Neural cell (in vitro differentiated cells): ENCODE measurements at regions not wholly inside any gene's neighbourhood (a gene's known extent, or its start where the extent isn't known, plus 50 kb on each side); places are given as distances from the start of the nearest gene placed in this dataset.

Experiments
- H2AFZ ChIP-seq: fragments of 200-600, 300-800 bp; sonication (generic), shearing (Covaris generic); 2 replicates; pipeline ENCODE4 v1.6.0; 2014; ENCODE audit warnings: low read depth, mild to moderate bottlenecking, antibody characterized with exemption, low read length, moderate library complexity
- H3F3A ChIP-seq: fragments of 200-600 bp; shearing (Covaris generic); 2 replicates; pipeline ENCODE4 v1.6.1; 2016; ENCODE audit warnings: mild to moderate bottlenecking, moderate library complexity, mixed read lengths, antibody characterized with exemption, low read length; ENCODE audit not compliant: insufficient read depth, poor library complexity, severe bottlenecking
- H3K27ac ChIP-seq: fragments of 200-600, 300-800 bp; sonication (generic), shearing (Covaris generic); 2 replicates; pipeline ENCODE4 v1.5.1; 2014; ENCODE audit warnings: mild to moderate bottlenecking, low read length, moderate library complexity
- H3K27me3 ChIP-seq: fragments of 300-800, 200-600 bp; sonication (generic), shearing (Covaris generic); 2 replicates; pipeline ENCODE4 v1.6.0; 2014; ENCODE audit warnings: mild to moderate bottlenecking, low read depth, low read length, moderate library complexity; ENCODE audit not compliant: insufficient read depth
- H3K36me3 ChIP-seq: fragments of 300-800, 200-600 bp; sonication (generic), shearing (Covaris generic); 2 replicates; pipeline ENCODE4 v1.5.1; 2014; ENCODE audit warnings: mild to moderate bottlenecking, antibody characterized with exemption, low read length, moderate library complexity; ENCODE audit not compliant: insufficient read depth
- H3K4me2 ChIP-seq: fragments of 300-800, 200-600 bp; sonication (generic), shearing (Covaris generic); 2 replicates; pipeline ENCODE4 v1.6.0; 2014; ENCODE audit warnings: mild to moderate bottlenecking, low read length
- H3K4me3 ChIP-seq: fragments of 300-800, 200-600 bp; sonication (generic), shearing (Covaris generic); 2 replicates; pipeline ENCODE4 v1.5.1; 2014; ENCODE audit warnings: mild to moderate bottlenecking, low read length, moderate library complexity
- H3K79me2 ChIP-seq: fragments of 200-600 bp; shearing (Covaris generic); replicated peaks from 2 replicates; pipeline ENCODE4 v1.6.0; 2014; ENCODE audit warnings: mild to moderate bottlenecking, low read length, moderate library complexity; ENCODE audit not compliant: insufficient read depth
- H3K9ac ChIP-seq: fragments of 300-800, 200-600 bp; sonication (generic), shearing (Covaris generic); 2 replicates; pipeline ENCODE4 v1.6.1; 2016; ENCODE audit warnings: mild to moderate bottlenecking, low read length, mixed read lengths
- H3K9me2 ChIP-seq: fragments of 200-600 bp; shearing (Covaris generic); 2 replicates; pipeline ENCODE4 v1.6.1; 2016; ENCODE audit warnings: mild to moderate bottlenecking, low read length, mixed read lengths; ENCODE audit not compliant: insufficient read depth
- H3K9me3 ChIP-seq: fragments of 200-600, 300-800 bp; sonication (generic), shearing (Covaris generic); 2 replicates; pipeline ENCODE4 v1.6.1; 2016; ENCODE audit warnings: mild to moderate bottlenecking, mixed run types, low read length, moderate library complexity, mixed read lengths
- H4K20me1 ChIP-seq: fragments of 200-600 bp; shearing (Covaris generic); 2 replicates; pipeline ENCODE4 v1.6.1; 2016; ENCODE audit warnings: mild to moderate bottlenecking, mixed run types; ENCODE audit not compliant: insufficient read depth
- CTCF ChIP-seq: fragments of 450-650 bp; IDR thresholded peaks from 2 replicates; pipeline ENCODE4 v1.5.1; 2014; ENCODE audit warnings: antibody characterized with exemption, mild to moderate bottlenecking, moderate library complexity; ENCODE audit not compliant: poor library complexity, severe bottlenecking
- EP300 ChIP-seq: fragments of 450-650 bp; conservative IDR thresholded peaks from 2 replicates; pipeline ENCODE4 v1.6.1; 2014; ENCODE audit warnings: antibody characterized with exemption, mild to moderate bottlenecking, moderate library complexity; ENCODE audit not compliant: poor library complexity, severe bottlenecking
- EZH2 ChIP-seq: fragments of 200-600, 300-800 bp; shearing (Covaris generic), sonication (generic); IDR thresholded peaks from 2 replicates; pipeline ENCODE4 v1.6.1; 2014; ENCODE audit warnings: antibody characterized with exemption, low read length, borderline replicate concordance, mild to moderate bottlenecking; ENCODE audit not compliant: insufficient read depth, poor library complexity, severe bottlenecking
- MXI1 ChIP-seq: fragments of 450-650 bp; conservative IDR thresholded peaks from 2 replicates; pipeline ENCODE4 v1.6.1; 2014; ENCODE audit warnings: antibody characterized with exemption, mild to moderate bottlenecking; ENCODE audit not compliant: poor library complexity, severe bottlenecking
- POLR2AphosphoS5 ChIP-seq: IDR thresholded peaks from 2 replicates; pipeline ENCODE4 v1.6.1; 2012
- RAD21 ChIP-seq: fragments of 450-650 bp; conservative IDR thresholded peaks from 2 replicates; pipeline ENCODE4 v1.6.1; 2014; ENCODE audit warnings: antibody characterized with exemption, mild to moderate bottlenecking, moderate library complexity
- SMC3 ChIP-seq: fragments of 450-650 bp; conservative IDR thresholded peaks from 2 replicates; pipeline ENCODE4 v1.6.1; 2014; ENCODE audit warnings: antibody characterized with exemption, mild to moderate bottlenecking, moderate library complexity; ENCODE audit not compliant: poor library complexity

GRCh38 chr9:28678097-28678496, 1104.8 kb upstream of the C9orf72 start:
- H3F3A ChIP-seq, result no peaks in the 10 kb centered on the region
- H3K36me3 ChIP-seq, result no peaks in the 10 kb centered on the region
- H4K20me1 ChIP-seq, result no peaks in the 10 kb centered on the region
- no peak overlapping the region for H3K9ac ChIP-seq
- no peaks in the 10 kb centered on the region for H3K9me2 ChIP-seq
- no peak overlapping the region for H3K4me2 ChIP-seq
- H3K27ac ChIP-seq, result no peak overlapping the region
- no peaks in the 10 kb centered on the region for H3K79me2 ChIP-seq
- H3K9me3 ChIP-seq, result no peaks in the 10 kb centered on the region
- no peak overlapping the region for H3K4me3 ChIP-seq
- no peak overlapping the region for H2AFZ ChIP-seq
- H3K27me3 ChIP-seq, result no peaks in the 10 kb centered on the region
- TF ChIP-seq SMC3, result no peak

DNA sequence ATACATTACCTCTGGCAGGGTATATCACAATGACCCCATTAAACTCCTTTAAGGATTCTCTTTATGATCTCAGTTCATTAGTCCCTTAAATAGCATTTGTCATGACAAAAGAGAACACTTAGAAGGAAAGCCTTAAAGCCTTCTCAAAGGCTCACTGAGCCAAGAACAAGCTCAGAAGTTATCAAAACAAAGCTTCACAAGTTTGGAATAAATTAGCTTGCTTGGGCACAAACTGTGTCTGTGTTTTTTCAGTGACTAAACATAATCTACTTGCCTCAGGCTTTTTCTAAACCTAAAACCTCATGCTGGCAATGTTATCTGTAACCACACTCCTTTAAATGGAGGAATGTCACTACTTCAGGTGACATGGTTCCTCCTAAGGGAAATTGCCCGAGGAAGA, 1114.9 kb upstream of the C9orf72 start:
- H2AFZ ChIP-seq, result no peak overlapping the region
- no peaks in the 10 kb centered on the region for H4K20me1 ChIP-seq
- no peak overlapping the region for H3K27ac ChIP-seq
- TF ChIP-seq EP300, result no peak
- TF ChIP-seq POLR2AphosphoS5, result no peak
- no peak for TF ChIP-seq CTCF
- TF ChIP-seq SMC3, result no peak
- TF ChIP-seq RAD21, result no peak
- H3F3A ChIP-seq, result no peaks in the 10 kb centered on the region
- H3K9me3 ChIP-seq, result no peaks in the 10 kb centered on the region
- no peaks in the 10 kb centered on the region for H3K79me2 ChIP-seq
- H3K9me2 ChIP-seq, result no peaks in the 10 kb centered on the region
- H3K27me3 ChIP-seq, result no peaks in the 10 kb centered on the region
- H3K36me3 ChIP-seq, result no peaks in the 10 kb centered on the region
- H3K4me2 ChIP-seq, result no peak overlapping the region
- no peak overlapping the region for H3K4me3 ChIP-seq
- no peak overlapping the region for H3K9ac ChIP-seq

GRCh38 chr9:28692012-28692411, 1118.7 kb upstream of the C9orf72 start:
- no peaks in the 10 kb centered on the region for H3K9me2 ChIP-seq
- H4K20me1 ChIP-seq, result no peaks in the 10 kb centered on the region
- no peaks in the 10 kb centered on the region for H3K79me2 ChIP-seq
- no peak overlapping the region for H3K4me3 ChIP-seq
- no peak overlapping the region for H2AFZ ChIP-seq
- no peak overlapping the region for H3K27ac ChIP-seq
- H3F3A ChIP-seq, result no peaks in the 10 kb centered on the region
- H3K9ac ChIP-seq, result no peak overlapping the region
- TF ChIP-seq EP300 (no peak), CTCF (no peak), EZH2 (no peak), MXI1 (no peak), POLR2AphosphoS5 (no peak), RAD21 (no peak)
- no peaks in the 10 kb centered on the region for H3K27me3 ChIP-seq
- no peak overlapping the region for H3K4me2 ChIP-seq
- no peaks in the 10 kb centered on the region for H3K9me3 ChIP-seq
- no peaks in the 10 kb centered on the region for H3K36me3 ChIP-seq
